GM19023 (cell line): ENCODE measurements at regions not wholly inside any gene's neighbourhood (a gene's known extent, or its start where the extent isn't known, plus 50 kb on each side); places are given as distances from the start of the nearest gene placed in this dataset.
"Not testable (repeated sequence)": the region's sequence is repeated elsewhere in the genome, so short reads cannot be mapped to it uniquely, and the experiment has no call there.

Experiments
- ATAC-seq: cut with Tn5 transposase; IDR thresholded peaks from one replicate; pipeline ENCODE4 v1.9.1; 2021; ENCODE audit warnings: mild to moderate bottlenecking, moderate library complexity; ENCODE audit not compliant: unreplicated experiment

- ATAC-seq, result no peak
Observed at GRCh38 chr3:67064105-67064504, 66.0 kb downstream of the KBTBD8 start.

- peak; percentile 76 for ATAC-seq
Observed at GRCh38 chr3:67067251-67067650, 69.1 kb downstream of the KBTBD8 start.

- not testable (repeated sequence) for ATAC-seq
Observed at GRCh38 chr3:67072640-67073039, 74.5 kb downstream of the KBTBD8 start.

GRCh38 chr3:67073812-67074211, 75.7 kb downstream of the KBTBD8 start:
- ATAC-seq, result no peak

DNA sequence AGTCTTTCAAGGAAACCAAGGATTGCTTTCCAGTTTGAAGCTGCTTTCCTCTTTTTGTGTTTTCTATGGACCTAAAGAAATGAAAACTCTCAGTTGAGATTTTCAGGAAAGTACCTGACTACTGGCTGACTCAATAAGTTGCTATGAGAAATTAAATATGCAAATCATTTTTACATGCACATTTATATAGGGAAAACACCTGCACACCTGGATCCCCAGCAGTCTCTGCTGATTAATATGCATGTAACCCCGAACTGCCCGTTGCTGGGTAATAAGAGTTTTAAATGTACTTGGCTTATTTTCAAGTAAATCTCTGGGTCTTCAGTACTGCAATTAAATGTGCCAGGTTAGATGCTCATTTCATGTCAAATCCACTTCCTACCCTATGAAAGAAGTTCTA, 77.2 kb downstream of the KBTBD8 start:
- no peak for ATAC-seq

GRCh38 chr3:67076607-67077006, 78.5 kb downstream of the KBTBD8 start:
- ATAC-seq, result no peak

DNA sequence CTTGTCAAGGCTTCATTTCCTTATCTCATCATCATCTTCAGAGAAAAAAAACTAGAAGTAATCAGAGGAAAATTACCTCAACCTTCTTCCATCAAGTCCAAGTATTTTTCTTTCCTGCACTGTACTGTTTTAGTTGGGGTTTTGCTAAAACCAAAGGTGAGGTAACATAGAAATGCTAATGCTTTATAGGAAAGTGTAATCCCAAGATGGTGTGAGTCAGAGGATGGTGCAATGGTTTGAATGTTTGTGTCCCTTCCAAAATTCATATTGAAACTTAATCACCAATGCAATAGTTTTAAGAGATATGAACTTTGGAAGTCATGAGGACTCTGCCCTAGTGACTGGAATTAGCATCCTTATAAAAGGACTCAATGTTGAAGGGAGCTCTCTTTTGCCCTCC, 79.5 kb downstream of the KBTBD8 start:
- ATAC-seq, result no peak

- no peak for ATAC-seq
Observed at GRCh38 chr3:67082533-67083024, 84.5 kb downstream of the KBTBD8 start.

- no peak for ATAC-seq
Observed at GRCh38 chr3:67083277-67083676, 85.2 kb downstream of the KBTBD8 start.

GRCh38 chr3:67087788-67088187, 89.7 kb downstream of the KBTBD8 start:
- ATAC-seq, result no peak

DNA sequence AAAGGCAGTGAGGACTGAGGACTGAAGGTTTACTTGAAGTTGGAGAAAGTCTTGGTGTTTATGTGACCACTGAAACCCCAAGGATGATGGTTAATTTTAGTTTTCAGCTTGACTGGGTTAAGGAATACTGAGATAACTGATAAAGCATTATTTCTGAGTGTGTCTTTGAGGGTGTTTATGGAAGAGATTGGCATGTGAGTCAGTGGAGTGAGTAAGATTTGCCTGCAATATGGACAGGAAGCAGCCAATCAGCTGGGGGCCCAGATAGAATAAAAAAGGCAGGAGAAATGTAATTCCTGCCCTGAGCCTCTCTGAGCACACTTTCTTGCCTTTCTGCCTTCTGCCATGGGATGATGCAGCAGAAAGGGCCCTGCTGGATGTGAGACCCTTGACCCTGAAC, 92.4 kb downstream of the KBTBD8 start:
- ATAC-seq, result no peak

DNA sequence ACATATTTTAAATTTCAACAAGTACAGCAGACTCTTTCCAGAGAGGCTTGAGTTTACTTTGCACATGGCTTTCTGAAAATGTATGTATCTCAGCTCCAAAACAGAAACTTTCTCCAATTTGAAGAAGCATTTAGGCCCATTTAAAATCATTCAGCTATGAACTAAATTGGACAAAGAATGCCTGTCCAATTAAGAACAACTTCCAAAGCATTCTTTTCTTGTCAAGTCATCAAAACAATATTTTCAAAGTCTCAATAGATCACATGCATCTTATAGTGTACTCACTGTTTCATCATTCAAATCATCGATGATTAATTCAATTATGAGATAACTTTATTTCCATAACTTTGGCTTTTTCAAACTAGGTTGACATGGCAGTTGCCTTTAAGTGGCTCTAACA, 95.2 kb downstream of the KBTBD8 start:
- no peak for ATAC-seq

DNA sequence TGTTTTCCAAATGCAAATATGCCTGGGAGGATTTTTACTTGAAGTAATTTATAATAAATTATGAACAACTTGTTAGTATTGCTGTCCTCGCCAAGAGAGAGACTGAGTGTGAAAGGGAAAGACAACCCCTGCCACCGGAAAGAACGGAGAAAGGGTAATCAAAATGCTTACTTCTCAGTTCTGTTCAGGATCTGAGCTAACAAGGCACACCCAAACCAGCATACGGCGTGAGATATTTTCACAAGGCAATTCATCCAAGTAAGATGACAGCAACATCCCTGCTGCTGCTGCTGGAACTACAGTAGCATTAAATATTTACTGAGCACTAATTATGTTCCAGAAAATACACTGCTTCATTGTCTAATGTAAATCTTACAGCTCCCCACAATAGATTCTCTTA, 96.1 kb downstream of the KBTBD8 start:
- ATAC-seq, result no peak

GRCh38 chr3:67094774-67095173, 96.7 kb downstream of the KBTBD8 start:
- no peak for ATAC-seq

DNA sequence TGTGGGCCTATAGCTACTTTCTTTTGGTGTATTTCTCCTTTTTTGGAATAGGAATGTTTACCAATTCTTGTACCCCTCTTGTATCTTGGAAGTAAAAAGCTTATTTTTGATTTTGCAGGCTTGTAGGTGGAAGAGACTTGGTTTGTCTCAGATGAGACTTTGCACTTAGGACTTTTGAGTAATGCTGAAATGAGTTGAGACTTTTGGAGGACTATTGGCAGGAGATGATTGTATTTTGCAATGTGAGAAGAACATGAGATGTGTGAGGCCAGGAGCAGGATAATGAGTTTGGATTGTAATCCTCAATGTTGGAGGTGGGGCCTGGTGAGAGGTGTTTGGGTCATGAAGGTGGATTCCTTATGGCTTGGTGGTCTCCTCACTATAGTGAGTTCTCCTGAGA, 106.3 kb downstream of the KBTBD8 start:
- no peak for ATAC-seq

- no peak for ATAC-seq
Observed at GRCh38 chr3:67106874-67107273, 108.8 kb downstream of the KBTBD8 start.

- no peak for ATAC-seq
Observed at GRCh38 chr3:67109651-67110204, 111.6 kb downstream of the KBTBD8 start.

DNA sequence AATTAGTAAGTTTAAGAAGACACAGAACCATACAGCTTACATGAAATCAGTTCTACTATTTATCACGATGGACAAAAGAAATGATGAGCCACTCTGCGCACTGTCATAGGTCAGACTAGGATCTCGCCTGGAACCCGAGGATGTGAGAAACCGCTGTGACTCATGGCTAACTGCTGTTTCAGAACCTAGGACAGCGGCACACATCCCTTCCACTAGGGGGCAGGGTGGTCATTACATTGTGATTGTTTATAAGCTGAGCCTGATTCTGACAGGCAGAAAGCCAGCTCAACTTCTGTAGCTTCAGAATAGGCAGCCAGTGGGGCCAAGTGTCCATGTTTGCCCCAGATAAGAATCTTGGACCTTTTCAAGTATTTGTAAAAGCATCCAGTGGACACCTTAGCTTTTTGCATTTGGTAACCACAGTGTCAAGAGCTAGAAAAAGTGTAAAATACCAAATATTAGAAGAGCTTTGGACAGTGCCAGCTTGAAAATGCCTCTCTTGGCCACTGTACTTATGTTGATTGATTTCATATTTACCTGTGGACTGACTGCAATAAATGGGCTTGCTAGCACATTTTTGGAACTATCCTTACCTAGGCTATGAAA, 115.8 kb downstream of the KBTBD8 start:
- peak; percentile 96 for ATAC-seq

- no peak for ATAC-seq
Observed at GRCh38 chr3:67118122-67118521, 120.0 kb downstream of the KBTBD8 start.

DNA sequence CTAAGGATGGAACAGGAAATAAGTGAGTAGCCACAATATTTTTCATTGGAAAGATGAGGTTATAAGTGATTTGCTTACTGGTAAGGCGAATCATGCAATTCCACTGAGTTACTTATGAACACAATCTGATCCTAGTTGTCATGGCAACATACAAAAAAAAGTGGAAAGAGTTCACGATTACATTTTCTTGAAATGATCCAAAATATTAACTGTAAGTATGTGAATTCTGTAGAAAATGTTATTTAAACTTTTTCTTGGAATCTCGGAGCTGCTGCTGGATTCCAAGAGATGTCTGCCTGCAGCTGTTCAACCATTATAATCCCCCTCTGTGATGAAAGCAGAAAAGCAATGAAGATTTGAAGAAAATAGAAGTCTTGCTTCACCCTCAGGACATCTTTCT, 120.5 kb downstream of the KBTBD8 start:
- no peak for ATAC-seq

- no peak for ATAC-seq
Observed at GRCh38 chr3:67123914-67124313, 125.8 kb downstream of the KBTBD8 start.

GRCh38 chr3:67127254-67127653, 129.1 kb downstream of the KBTBD8 start:
- no peak for ATAC-seq

DNA sequence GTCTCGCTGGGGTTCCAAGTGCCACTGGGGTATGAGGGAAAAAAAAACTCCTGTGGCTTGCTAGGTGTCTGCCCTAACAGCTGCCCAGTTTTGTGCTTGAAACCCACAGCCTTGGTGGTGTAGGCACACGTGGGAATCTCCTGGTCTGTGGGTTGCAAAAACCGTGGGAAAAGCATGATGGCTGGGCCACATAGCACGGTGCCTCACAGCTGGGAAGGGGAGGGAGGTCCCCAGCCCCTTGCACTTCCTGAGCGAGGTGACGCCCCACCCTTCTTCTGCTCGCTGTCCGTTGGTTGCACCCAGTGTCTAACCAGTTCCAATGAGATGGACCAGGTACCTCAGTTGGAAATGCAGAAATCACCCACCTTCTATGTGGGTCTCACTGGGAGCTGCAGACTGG, 144.3 kb downstream of the KBTBD8 start:
- ATAC-seq, result no peak
